ENCODE measurements at regions not wholly inside any gene's neighbourhood (a gene's known extent, or its start where the extent isn't known, plus 50 kb on each side); places are given as distances from the start of the nearest gene placed in this dataset.

DNA sequence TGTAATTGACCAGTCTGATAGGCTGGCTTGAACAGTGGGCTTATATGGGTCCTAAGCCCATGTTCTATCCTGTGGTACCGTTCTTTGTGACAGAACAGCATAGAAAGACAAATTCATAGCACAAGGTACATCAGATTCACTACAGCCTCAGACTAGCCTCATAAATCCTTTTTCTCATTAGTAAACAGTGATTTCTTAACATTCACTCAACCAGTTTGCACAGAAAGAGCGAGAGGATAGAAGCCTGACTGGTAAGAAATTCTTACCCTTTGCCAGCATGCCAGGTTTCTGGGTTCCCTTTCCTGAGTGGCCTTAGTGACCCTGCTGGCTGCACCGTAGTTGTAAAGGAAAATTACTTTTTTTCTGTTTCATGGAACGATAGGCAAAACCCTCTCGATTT is 412.1 kb downstream of the SH2D4B start:
- TF ChIP-seq, protein P1, sequence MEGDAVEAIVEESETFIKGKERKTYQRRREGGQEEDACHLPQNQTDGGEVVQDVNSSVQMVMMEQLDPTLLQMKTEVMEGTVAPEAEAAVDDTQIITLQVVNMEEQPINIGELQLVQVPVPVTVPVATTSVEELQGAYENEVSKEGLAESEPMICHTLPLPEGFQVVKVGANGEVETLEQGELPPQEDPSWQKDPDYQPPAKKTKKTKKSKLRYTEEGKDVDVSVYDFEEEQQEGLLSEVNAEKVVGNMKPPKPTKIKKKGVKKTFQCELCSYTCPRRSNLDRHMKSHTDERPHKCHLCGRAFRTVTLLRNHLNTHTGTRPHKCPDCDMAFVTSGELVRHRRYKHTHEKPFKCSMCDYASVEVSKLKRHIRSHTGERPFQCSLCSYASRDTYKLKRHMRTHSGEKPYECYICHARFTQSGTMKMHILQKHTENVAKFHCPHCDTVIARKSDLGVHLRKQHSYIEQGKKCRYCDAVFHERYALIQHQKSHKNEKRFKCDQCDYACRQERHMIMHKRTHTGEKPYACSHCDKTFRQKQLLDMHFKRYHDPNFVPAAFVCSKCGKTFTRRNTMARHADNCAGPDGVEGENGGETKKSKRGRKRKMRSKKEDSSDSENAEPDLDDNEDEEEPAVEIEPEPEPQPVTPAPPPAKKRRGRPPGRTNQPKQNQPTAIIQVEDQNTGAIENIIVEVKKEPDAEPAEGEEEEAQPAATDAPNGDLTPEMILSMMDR (IDR thresholded peaks at IDR 0.05; ENCODE audit: poor library complexity) = no peak
- no peak for TF ChIP-seq EZH2phosphoT487 (IDR thresholded peaks at IDR 0.05; ENCODE audit: low read depth, severe bottlenecking, unreplicated experiment)
- no peak for TF ChIP-seq EZH2 (IDR thresholded peaks at IDR 0.05; ENCODE audit: borderline replicate concordance)
